HTR-8/SVneo (cell line): ENCODE measurements at regions not wholly inside any gene's neighbourhood (a gene's known extent, or its start where the extent isn't known, plus 50 kb on each side); places are given as distances from the start of the nearest gene placed in this dataset.

Experiments used
- DNase-seq: peaks from one replicate; pipeline ENCODE4 v3.0.0; 2011; ENCODE audit warnings: low spot score, mixed read lengths; ENCODE audit not compliant: insufficient read length
- FAIRE-seq: peaks from 2 replicates; lab custom pipeline; 2011; peaks lifted over from hg19 to GRCh38; lab: Jason Lieb, UNC

DNA sequence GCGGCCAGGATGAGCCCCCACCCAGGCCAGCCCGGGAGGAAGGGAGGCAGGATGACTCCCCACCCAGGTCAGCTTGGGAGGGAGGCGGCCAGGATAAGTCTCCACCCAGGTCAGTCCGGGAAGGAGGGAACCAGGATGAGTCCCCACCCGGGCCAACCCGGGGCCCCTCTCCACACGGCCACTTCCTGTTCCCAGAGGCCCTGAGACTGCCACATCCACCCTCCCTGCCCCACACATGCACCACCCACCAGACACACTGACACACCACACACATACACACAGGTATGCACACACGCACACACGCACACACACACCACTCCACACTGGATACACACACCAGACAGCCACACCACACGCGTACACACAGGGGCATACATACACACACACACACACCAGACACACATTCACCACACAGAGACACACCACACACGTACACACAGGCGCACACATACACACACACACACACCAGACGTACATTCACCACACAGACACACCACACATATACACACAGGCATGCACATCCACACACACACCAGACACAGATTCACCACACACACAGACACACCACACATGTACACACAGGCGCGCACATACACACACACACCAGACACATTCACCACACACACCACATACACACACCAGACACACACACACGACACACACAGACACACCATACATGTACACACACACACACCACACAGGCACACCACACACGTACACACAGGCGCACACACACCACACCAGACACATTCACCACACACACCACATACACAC lies 84.9 kb upstream of the PRR5 start:
- FAIRE-seq (peak; percentile 99), DNase-seq (no peak)

- DNase-seq (no peak), FAIRE-seq (no peak)
Measured at GRCh38 chr22:44616461-44616860, 85.5 kb upstream of the PRR5 start.

- DNase-seq (no peak), FAIRE-seq (no peak)
Measured at GRCh38 chr22:44615602-44616180, 86.3 kb upstream of the PRR5 start.

DNA sequence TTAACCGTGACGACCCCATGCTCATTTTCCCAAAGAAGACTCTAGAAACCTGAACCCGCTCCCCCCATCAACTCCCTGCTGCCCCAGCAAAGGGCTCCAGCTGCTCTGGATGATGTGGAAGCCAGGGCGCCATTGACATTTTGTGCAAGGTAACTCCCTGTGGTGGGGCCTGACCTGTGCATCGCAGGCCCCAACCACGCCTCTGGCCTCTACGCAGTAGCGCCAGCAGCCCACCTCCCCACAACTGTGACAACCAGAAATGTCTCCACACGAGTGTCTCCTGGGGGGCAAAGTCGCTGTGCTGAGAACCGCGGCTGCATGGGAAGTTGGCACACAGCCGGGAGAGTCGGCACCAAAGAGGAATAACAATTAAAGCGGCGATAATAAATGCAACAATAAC lies 86.9 kb upstream of the PRR5 start:
- FAIRE-seq (no peak), DNase-seq (no peak)

- no peak for FAIRE-seq
- no peak for DNase-seq
Measured at GRCh38 chr22:44613196-44613595, 88.8 kb upstream of the PRR5 start.

DNA sequence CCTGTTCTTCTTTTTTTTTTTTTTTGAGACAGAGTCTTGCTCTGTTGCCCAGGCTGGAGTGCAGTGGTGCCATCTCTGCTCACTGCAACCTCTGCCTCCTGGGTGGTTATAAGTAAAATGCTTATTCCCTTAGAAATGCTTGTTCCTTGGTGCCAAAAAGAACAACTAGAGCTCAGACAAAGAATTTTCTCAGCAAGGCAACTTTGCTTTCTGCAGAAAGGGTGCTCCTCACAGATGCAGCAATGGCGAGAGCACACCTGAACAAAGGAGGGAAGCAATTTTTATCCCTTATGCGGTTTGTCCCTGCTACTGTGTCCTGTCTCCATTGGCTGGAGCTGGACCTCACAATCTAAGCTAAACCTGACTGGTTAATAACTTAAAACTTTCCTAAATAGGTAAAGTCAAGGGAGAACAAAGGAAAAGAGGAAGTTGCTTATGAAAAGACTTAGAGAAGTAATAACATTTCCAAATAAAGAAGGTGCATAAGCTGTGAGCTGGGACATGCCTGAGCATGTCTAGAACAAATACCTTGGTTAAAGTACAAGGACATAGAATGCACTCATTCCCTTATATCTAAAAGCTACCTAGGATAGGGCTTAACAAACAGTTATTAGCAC lies 90.0 kb upstream of the PRR5 start:
- DNase-seq: no peak
- FAIRE-seq: no peak

- FAIRE-seq: no peak
Measured at GRCh38 chr22:44610071-44610470, 91.9 kb upstream of the PRR5 start.

DNA sequence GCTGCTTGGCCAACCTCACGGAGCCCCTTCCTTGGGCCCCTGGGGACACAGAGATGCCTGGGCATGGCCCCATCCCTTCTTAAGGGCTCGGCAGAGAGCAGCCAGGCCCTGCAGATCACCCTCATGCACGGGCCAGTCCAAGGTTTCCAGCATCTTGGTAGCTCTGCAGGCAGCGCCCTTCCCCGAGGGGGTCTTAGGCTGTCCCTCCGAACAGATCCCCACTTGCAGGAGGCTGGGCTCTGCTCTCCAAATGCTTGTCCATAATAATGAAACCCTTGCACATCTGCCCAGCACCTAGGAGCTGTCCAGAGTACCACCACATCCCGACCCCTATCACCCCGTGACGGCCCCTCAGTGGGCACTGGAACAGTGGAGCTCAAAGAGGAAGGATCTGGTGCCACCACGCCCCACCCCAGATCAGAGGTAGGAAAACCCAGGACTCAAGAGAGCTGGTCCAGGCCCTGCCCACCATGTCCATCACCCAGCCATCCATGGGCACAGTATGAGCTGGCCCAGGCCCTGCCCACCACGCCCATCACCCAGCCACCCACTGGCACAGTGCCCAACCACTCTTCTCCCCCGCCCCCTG lies 92.5 kb upstream of the PRR5 start:
- DNase-seq (no peak), FAIRE-seq (no peak)

More at GRCh38 chr22:44610071-44610470, 91.9 kb upstream of the PRR5 start:
- DNase-seq: no peak

DNA sequence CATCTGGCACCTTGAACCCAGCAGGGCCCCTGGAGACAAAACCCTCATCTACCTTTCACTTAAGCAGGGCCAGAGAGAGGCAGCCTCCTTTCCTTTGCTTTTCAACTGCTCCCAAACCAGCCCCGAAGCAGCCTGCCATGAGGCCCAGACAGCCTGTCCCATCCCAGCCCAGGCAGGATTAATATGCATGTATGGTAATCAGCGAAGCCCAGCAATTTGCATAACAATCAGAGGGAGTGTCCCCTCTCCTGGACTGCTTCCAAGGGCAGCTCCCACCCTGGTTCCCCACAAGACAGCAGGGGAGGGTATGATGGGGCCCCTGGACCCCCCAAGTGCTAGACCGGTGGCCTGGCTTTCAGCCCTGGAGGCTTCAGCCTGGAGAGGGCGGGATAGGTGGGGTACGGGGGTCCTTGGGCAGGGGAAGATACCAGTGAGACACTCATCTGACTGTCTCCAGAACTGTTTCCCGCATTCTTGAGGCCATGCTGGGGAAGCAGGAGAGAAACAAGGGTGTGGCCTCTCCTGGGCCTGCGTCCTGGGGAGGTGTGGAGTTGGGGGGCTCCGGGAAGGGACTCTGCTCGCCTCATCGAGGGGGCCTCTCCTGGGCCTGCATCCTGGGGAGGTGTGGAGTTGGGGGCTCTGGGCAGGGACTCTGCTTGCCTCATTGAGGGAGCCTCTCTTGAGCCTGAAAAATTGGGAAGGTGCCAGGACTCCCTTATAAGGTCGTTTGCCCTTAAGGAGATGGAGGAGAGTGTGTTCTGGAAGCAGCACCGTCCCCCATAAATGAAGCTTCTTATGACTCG lies 93.2 kb upstream of the PRR5 start:
- FAIRE-seq (no peak), DNase-seq (no peak)

- DNase-seq (no peak), FAIRE-seq (no peak)
Measured at GRCh38 chr22:44606126-44606525, 95.9 kb upstream of the PRR5 start.

DNA sequence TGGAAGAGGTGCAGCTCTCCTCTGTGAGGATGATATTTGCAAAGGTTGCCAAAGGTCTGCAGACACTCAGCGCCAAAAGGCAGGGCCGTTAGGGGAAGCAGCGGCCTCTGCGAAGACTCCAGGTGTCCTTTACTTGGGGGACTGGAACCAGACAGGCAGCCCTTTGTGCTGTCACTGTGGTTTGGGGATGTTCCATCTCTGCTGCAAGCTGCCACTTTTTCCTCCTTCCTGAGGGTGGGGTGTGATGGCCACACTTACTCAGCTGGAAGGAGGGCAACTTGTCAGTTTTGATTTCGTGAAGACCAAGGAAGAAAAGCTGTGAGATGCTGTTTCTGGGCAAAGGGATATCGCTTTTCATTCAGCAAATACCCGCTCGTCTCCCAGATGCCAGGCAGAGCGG lies 96.5 kb upstream of the PRR5 start:
- FAIRE-seq (no peak), DNase-seq (no peak)

- no peak for FAIRE-seq
- no peak for DNase-seq
Measured at GRCh38 chr22:44604991-44605390, 97.0 kb upstream of the PRR5 start.

GRCh38 chr22:44604455-44604854 lies 97.5 kb upstream of the PRR5 start:
- DNase-seq (no peak), FAIRE-seq (peak; percentile 99)

DNA sequence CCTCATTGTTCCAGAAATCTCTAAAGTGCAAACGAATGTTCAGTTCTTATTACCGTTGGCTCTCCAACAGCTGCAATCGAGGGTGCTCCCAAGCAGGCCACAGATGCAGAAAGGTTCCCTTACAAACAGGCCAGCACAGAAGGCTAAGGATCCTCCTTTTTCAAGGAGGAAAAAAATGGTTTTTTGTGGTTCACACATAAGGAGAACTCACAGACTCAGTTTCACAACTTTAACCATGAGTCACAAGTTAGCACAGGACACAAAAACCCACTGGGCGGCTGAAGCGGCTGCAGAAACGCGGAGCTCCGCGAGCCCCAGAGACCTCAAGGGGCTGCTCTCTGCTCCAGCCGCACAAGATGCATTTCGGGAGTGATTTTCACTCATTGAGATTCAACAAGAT lies 98.2 kb upstream of the PRR5 start:
- FAIRE-seq (no peak), DNase-seq (no peak)

- no peak for FAIRE-seq
Measured at GRCh38 chr22:44601725-44602124, 100.3 kb upstream of the PRR5 start.

DNA sequence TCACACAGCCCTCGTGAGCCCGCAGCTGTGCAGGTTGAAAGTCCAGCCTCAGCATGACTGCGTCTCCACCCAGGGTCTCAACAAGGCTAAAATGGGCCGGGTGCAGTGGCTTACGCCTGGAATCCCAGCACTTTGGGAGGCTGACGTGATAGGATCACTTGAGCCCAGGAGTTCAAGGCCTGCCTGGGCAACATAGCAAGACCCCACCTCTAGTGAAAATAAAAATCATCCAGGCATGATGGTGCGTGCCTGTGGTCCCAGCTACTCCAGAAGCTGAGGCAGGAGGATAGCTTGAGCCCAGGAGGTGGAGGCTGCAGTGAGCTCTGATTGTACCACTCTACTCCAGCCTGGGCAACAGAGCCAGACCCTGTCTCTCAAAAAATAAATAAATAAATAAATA lies 100.8 kb upstream of the PRR5 start:
- DNase-seq: no peak
- FAIRE-seq: no peak

More at GRCh38 chr22:44601725-44602124, 100.3 kb upstream of the PRR5 start:
- DNase-seq: no peak

GRCh38 chr22:44600207-44600785 lies 101.7 kb upstream of the PRR5 start:
- DNase-seq (no peak), FAIRE-seq (no peak)

DNA sequence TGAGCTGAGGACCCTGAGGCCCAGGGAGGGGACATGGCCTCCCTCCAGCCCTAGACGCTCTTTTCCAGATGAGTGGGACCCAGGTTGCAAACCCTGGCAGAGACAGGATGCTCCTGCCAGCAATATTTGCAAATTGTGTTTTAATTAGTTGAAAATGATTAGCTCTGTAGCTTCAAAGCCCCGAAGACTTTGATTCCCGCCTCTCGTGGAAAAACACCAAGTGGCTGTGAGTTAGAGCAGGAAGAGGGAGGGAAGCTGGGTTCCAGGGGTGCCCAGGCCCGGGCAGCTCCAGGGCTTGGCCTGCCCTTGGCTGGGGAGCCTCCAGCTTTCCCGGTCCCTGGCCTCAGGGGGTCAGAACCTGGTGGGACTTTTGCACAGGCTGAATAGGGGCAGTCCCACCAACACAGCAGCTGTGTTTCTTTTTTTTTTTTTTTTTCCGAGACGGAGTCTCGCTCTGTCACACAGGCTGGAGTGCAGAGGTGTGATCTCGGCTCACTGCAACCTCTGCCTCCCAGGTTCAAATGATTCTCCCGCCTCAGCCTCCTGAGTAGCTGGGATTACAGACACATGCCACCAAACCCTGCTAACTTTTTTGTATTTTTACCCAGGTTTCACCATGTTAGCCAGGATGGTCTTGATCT lies 101.6 kb upstream of the RTL6 start:
- DNase-seq: no peak
- FAIRE-seq: no peak

DNA sequence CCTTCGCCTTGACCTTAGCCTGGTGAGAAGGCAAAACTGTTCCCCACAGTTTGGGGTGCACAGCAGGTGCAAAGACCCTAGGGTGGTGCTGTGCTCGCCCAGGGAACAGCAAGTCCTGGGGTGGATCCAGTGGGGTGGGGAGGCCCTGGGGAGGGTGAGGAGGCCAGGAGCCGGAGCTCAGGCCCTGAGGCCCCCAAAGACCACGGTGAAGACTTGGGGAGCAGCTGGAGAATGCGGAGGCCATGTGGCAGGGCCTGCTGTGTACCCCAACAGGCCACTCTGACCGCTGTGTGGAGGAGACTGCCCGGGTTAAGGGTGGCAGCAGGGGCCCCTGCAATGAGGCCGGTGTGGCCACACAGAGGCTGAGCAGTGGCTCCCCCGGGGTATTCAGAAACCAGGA lies 101.1 kb upstream of the RTL6 start:
- FAIRE-seq (no peak), DNase-seq (no peak)

GRCh38 chr22:44597616-44598015 lies 99.6 kb upstream of the RTL6 start:
- DNase-seq (no peak), FAIRE-seq (no peak)
